HepG2 (cell line): ENCODE measurements at regions not wholly inside any gene's neighbourhood (a gene's known extent, or its start where the extent isn't known, plus 50 kb on each side); places are given as distances from the start of the nearest gene placed in this dataset.

Experiments
- CC2D1A ChIP-seq: sonication (generic); formaldehyde crosslinking; IDR thresholded peaks from 2 replicates; pipeline ENCODE4 v1.8.1; 2023; ENCODE audit warnings: mild to moderate bottlenecking, missing genetic modification reagents
- CREB1 ChIP-seq, 2 experiments: fragments of 450-650 bp in 1 of 2; IDR thresholded peaks; 2 replicates each; pipeline ENCODE4 v1.6.1; 2016 to 2017; ENCODE audit warnings: control low read depth in 1 of 2, mild to moderate bottlenecking in 1 of 2, missing compliant biosample characterization in 1 of 2, missing genetic modification characterization in 1 of 2
- CTCF ChIP-seq: sonication (generic); formaldehyde crosslinking; IDR thresholded peaks from 2 replicates; pipeline ENCODE4 v1.5.0; 2020; ENCODE audit warnings: mild to moderate bottlenecking, missing genetic modification reagents, moderate library complexity
- KLF15 ChIP-seq: sonication (generic); formaldehyde crosslinking; IDR thresholded peaks from 2 replicates; pipeline ENCODE4 v1.8.1; 2023; ENCODE audit warnings: borderline replicate concordance, mild to moderate bottlenecking, inconsistent platforms, missing genetic modification reagents, mixed read lengths
- NFE2L2 ChIP-seq: fragments of 150-350 bp; IDR thresholded peaks from 2 replicates; pipeline ENCODE4 v1.6.1; 2014; ENCODE audit warnings: low read length
- PAF1 ChIP-seq: IDR thresholded peaks from 2 replicates; pipeline ENCODE4 v1.6.1; 2016; ENCODE audit warnings: missing genetic modification reagents, missing compliant biosample characterization
- PBX2 ChIP-seq: IDR thresholded peaks from 2 replicates; pipeline ENCODE4 v1.6.1; 2016; ENCODE audit warnings: control low read depth
- TCF12 ChIP-seq, 2 experiments: fragments of 450-650 bp in 1 of 2; sonication (generic) in 1 of 2; formaldehyde crosslinking in 1 of 2; IDR thresholded peaks; 2 replicates each; pipeline versions ENCODE4 v1.6.1 to v1.8.0; 2017 to 2022; ENCODE audit warnings: antibody characterized with exemption in 1 of 2, mild to moderate bottlenecking in 1 of 2, missing genetic modification reagents in 1 of 2, moderate library complexity in 1 of 2
- TSC22D2 ChIP-seq: sonication (generic); formaldehyde crosslinking; IDR thresholded peaks from 2 replicates; pipeline ENCODE4 v1.5.1; 2020; ENCODE audit warnings: missing genetic modification reagents, mild to moderate bottlenecking, borderline replicate concordance
- ZBTB7A ChIP-seq: sonication (generic); formaldehyde crosslinking; IDR thresholded peaks from 2 replicates; pipeline ENCODE4 v1.8.0; 2022; ENCODE audit warnings: mild to moderate bottlenecking, missing genetic modification reagents
- ZNF253 ChIP-seq: sonication (generic); formaldehyde crosslinking; IDR thresholded peaks from 2 replicates; pipeline ENCODE4 v1.8.0; 2022; ENCODE audit warnings: mild to moderate bottlenecking, missing genetic modification reagents, borderline replicate concordance
- ZNF263 ChIP-seq: sonication (generic); formaldehyde crosslinking; IDR thresholded peaks from 2 replicates; pipeline ENCODE4 v1.4.0; 2020; ENCODE audit warnings: missing genetic modification reagents
- ZNF614 ChIP-seq: IDR thresholded peaks from 2 replicates; pipeline ENCODE4 v1.6.1; 2018; ENCODE audit warnings: missing biosample characterization, missing genetic modification reagents, inconsistent platforms, borderline replicate concordance
- ZNF792 ChIP-seq: IDR thresholded peaks from 2 replicates; pipeline ENCODE4 v1.6.1; 2016

- no peak for TF ChIP-seq PBX2 (CRISPR knock-in tag)
- no peak for TF ChIP-seq TCF12 (IDR thresholded peaks at IDR 0.05)
- no peak for TF ChIP-seq TCF12 (CRISPR knock-in tag; IDR thresholded peaks at IDR 0.05)
- no peak for TF ChIP-seq NFE2L2
- TF ChIP-seq ZBTB7A (CRISPR knock-in tag): no peak
- no peak for TF ChIP-seq PAF1
- no peak for TF ChIP-seq ZNF263 (CRISPR knock-in tag)
- TF ChIP-seq KLF15 (CRISPR knock-in tag): no peak
- TF ChIP-seq CREB1 (IDR thresholded peaks at IDR 0.05): no peak
- no peak for TF ChIP-seq CREB1 (CRISPR knock-in tag; IDR thresholded peaks at IDR 0.05)
- TF ChIP-seq CC2D1A (CRISPR knock-in tag): no peak
- no peak for TF ChIP-seq CTCF (CRISPR knock-in tag)
- no peak for TF ChIP-seq TSC22D2 (CRISPR knock-in tag)
- TF ChIP-seq ZNF792 (CRISPR knock-in tag): no peak
- no peak for TF ChIP-seq ZNF614 (CRISPR knock-in tag)
- TF ChIP-seq ZNF253: no peak
Observed at GRCh38 chr20:51085769-51086168, 62.9 kb upstream of the KCNG1 start.
